Mesenchymal stem cell (in vitro differentiated cells and primary cell): ENCODE measurements at regions not wholly inside any gene's neighbourhood (a gene's known extent, or its start where the extent isn't known, plus 50 kb on each side); places are given as distances from the start of the nearest gene placed in this dataset.
A peak's percentile ranks its signal among the peaks of the same experiment; 100 is the strongest.

Source experiments
- DNase-seq: peaks from one replicate; pipeline ENCODE4 v3.0.0-alpha.2; 2013
- H2AFZ ChIP-seq: one replicate; pipeline ENCODE4 v1.6.1; 2013; ENCODE audit warnings: low read depth, mild to moderate bottlenecking, control low read depth, inconsistent platforms, low read length, moderate library complexity
- H2AK5ac ChIP-seq: 2 replicates; pipeline ENCODE4 v1.6.1; 2013; ENCODE audit warnings: low read length, moderate library complexity, mild to moderate bottlenecking, inconsistent platforms; ENCODE audit not compliant: severe bottlenecking
- H2BK120ac ChIP-seq: one replicate; pipeline ENCODE4 v1.6.1; 2013; ENCODE audit warnings: low read depth, mild to moderate bottlenecking, inconsistent platforms, low read length, moderate library complexity
- H2BK12ac ChIP-seq, 2 experiments: one replicate each; pipeline ENCODE4 v1.6.1; 2013; ENCODE audit warnings: inconsistent platforms in 2 of 2, low read length in 2 of 2, mild to moderate bottlenecking in 2 of 2, moderate library complexity in 2 of 2, control low read depth in 1 of 2
- H2BK15ac ChIP-seq: one replicate; pipeline ENCODE4 v1.6.1; 2013; ENCODE audit warnings: mild to moderate bottlenecking, low read depth, inconsistent platforms; ENCODE audit not compliant: poor library complexity, severe bottlenecking
- H2BK5ac ChIP-seq: 2 replicates; pipeline ENCODE4 v1.6.1; 2013; ENCODE audit warnings: low read depth, mild to moderate bottlenecking, low read length, control low read depth, inconsistent platforms; ENCODE audit not compliant: poor library complexity, severe bottlenecking
- H3K14ac ChIP-seq, 2 experiments: one replicate each; pipeline ENCODE4 v1.6.1; 2013; ENCODE audit warnings: inconsistent platforms in 2 of 2, low read length in 2 of 2, control low read depth in 1 of 2, mild to moderate bottlenecking in 1 of 2, moderate library complexity in 1 of 2
- H3K18ac ChIP-seq, 2 experiments: one replicate each; pipeline ENCODE4 v1.6.1; 2013; ENCODE audit warnings: inconsistent platforms in 2 of 2, low read length in 2 of 2, control low read depth in 1 of 2, low read depth in 1 of 2, mild to moderate bottlenecking in 1 of 2
- H3K23ac ChIP-seq, 2 experiments: one replicate each; pipeline ENCODE4 v1.6.1; 2013; ENCODE audit warnings: inconsistent platforms in 2 of 2, low read length in 2 of 2, mild to moderate bottlenecking in 2 of 2, moderate library complexity in 2 of 2, control low read depth in 1 of 2
- H3K27ac ChIP-seq: 2 replicates; pipeline ENCODE4 v1.5.1; 2013; ENCODE audit warnings: mild to moderate bottlenecking, moderate library complexity, low read length, control low read depth, inconsistent platforms; ENCODE audit not compliant: poor library complexity, severe bottlenecking
- H3K27me3 ChIP-seq, 2 experiments: 2 replicates each; pipeline versions ENCODE4 v1.6.1 to v1.7.0; 2013; ENCODE audit warnings: low read length in 2 of 2, mild to moderate bottlenecking in 2 of 2, moderate library complexity in 2 of 2, control low read depth in 1 of 2, inconsistent platforms in 1 of 2; ENCODE audit not compliant: control insufficient read depth in 1 of 2, insufficient read depth in 1 of 2
- H3K36me3 ChIP-seq, 2 experiments: 2 replicates each; pipeline versions ENCODE4 v1.6.1 to v1.7.0; 2013; ENCODE audit warnings: low read length in 2 of 2, control low read depth in 1 of 2, inconsistent platforms in 1 of 2, low read depth in 1 of 2, mild to moderate bottlenecking in 1 of 2; ENCODE audit not compliant: insufficient read depth in 2 of 2, control insufficient read depth in 1 of 2
- H3K4ac ChIP-seq, 2 experiments: one replicate each; pipeline ENCODE4 v1.6.1; 2013; ENCODE audit warnings: inconsistent platforms in 2 of 2, low read length in 2 of 2, mild to moderate bottlenecking in 2 of 2, moderate library complexity in 2 of 2, control low read depth in 1 of 2, low read depth in 1 of 2
- H3K4me1 ChIP-seq: 2 replicates; pipeline ENCODE4 v1.6.1; 2013; ENCODE audit warnings: low read depth, low read length, control low read depth; ENCODE audit not compliant: control insufficient read depth, insufficient read depth
- H3K4me2 ChIP-seq: 2 replicates; pipeline ENCODE4 v1.6.1; 2013; ENCODE audit warnings: low read length, mild to moderate bottlenecking, inconsistent platforms; ENCODE audit not compliant: poor library complexity, severe bottlenecking
- H3K4me3 ChIP-seq, 2 experiments: 2 replicates each; pipeline versions ENCODE4 v1.5.1 to v1.7.0; 2013; ENCODE audit warnings: low read length in 2 of 2, mild to moderate bottlenecking in 2 of 2, control low read depth in 1 of 2, low read depth in 1 of 2; ENCODE audit not compliant: insufficient read depth in 1 of 2
- H3K79me1 ChIP-seq: replicated peaks from 2 replicates; pipeline ENCODE4 v1.6.1; 2013; ENCODE audit warnings: mild to moderate bottlenecking, control low read depth, low read length, inconsistent platforms; ENCODE audit not compliant: poor library complexity, severe bottlenecking
- H3K9ac ChIP-seq: 2 replicates; pipeline ENCODE4 v1.7.0; 2013; ENCODE audit warnings: mild to moderate bottlenecking, low read length, moderate library complexity
- H3K9me3 ChIP-seq: 2 replicates; pipeline ENCODE4 v1.7.0; 2013; ENCODE audit warnings: mild to moderate bottlenecking, low read length; ENCODE audit not compliant: control insufficient read depth
- H4K8ac ChIP-seq: one replicate; pipeline ENCODE4 v1.6.1; 2013; ENCODE audit warnings: inconsistent platforms, mild to moderate bottlenecking, low read length, moderate library complexity
- H4K91ac ChIP-seq: one replicate; pipeline ENCODE4 v1.6.1; 2013; ENCODE audit warnings: mild to moderate bottlenecking, low read length, inconsistent platforms
- WGBS: methylation state at CpG from one replicate; pipeline ENCODE4 v1.1.7; 2013; ENCODE audit warnings: mixed read lengths; 5-methylcytosine and 5-hydroxymethylcytosine counted together

DNA sequence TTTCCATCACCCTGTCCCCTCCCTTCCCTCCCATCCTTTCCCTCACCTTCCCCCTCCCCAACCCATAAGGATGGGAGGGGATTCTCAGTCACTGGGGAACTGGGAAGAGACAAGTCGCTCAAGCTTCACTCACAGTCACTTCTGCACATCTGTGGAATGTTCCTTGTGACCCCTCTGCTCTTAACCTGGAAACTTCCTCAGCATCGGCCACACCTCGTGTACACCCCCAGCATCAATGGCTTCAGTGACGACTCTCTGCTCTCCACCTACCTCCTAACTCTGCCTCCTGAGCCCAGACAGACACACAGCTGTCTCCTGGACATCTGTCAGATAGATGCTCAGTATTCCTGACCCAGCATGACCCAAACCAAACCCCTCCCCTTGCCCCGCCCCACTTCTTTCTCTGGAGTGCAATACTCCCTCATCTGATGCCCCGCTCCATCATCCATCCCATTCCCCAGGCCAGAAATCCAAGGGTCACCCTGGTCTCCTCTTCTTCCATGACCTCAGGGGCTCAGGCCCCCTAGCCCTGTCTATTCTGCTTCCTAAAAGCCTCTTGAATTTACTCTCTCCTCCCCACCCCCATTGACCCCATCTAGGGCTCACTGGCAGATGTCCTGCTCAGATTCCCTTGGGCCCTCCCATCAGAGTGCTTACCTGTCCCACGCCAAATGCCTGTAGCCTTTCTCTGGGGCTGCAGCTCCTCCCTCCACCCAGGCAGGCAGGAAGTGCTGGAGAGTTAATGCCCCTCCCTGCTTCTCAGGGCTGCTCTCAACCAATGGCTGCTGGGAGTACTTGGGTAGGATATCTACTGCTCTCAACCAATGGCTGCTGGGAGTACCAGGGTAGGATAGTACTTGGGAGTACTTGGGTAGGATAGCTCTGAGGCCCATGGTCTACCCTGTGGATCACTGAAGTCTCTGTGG lies 83.1 kb upstream of the CSF3R start:
- Histone ChIP-seq H2BK12ac (no peak overlapping the region), H3K9me3 (no peaks in the 10 kb centered on the region), H2BK5ac (no peak overlapping the region), H3K4me1 (no peaks in the 10 kb centered on the region), H3K4ac (no peak overlapping the region), H3K79me1 (no peaks in the 10 kb centered on the region), H3K27me3 (peaks cover 4 to 47% of the 10 kb centered on the region in 2 experiments), H3K9ac (no peak overlapping the region), H2BK15ac (no peak overlapping the region), H2BK120ac (no peak overlapping the region), H3K27ac (no peak overlapping the region), H4K8ac (no peak overlapping the region), H2AFZ (no peak overlapping the region), H3K4me2 (no peak overlapping the region), H3K4me3 (no peak overlapping the region), H3K18ac (no peak overlapping the region), H4K91ac (no peak overlapping the region), H2AK5ac (no peak overlapping the region), H3K14ac (no peak overlapping the region), H3K23ac (no peak overlapping the region), H3K36me3 (no peaks in the 10 kb centered on the region)
- 77% methylated on average over 7 of the region's 7 CpGs for WGBS
- DNase-seq = no peak

DNA sequence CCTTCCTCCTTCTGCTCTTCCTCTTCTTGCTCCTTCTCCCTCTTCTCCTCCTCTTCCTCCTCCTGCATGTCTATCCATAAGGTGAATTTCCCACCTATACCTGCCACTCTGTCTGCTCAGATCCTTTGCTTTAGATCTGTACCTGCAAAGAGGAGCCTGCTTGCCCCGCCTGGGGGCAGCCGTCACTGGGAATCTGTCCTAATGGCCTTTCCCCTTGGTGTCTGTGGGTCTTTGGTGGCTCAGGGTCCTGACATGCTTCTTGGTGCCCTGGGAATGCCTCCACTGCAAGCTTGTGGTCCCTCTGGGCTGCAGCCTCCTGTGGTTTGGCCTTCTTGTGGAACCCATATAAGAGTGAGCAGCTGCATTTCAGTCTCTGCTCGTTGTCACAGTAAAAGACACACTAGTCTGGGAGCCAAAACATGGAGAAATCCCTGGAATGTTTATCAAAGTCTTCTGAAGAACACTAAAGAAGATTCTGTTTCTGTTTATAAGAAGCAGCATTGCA lies 79.5 kb upstream of the CSF3R start:
- Histone ChIP-seq H3K4me1 (peaks cover 2% of the 10 kb centered on the region), H3K9ac (no peak overlapping the region), H2BK15ac (no peak overlapping the region), H3K27me3 (peaks cover 4 to 52% of the 10 kb centered on the region in 2 experiments), H3K14ac (no peak overlapping the region), H2BK12ac (no peak overlapping the region), H2AK5ac (no peak overlapping the region), H3K36me3 (no peaks in the 10 kb centered on the region), H3K18ac (no peak overlapping the region), H3K9me3 (no peaks in the 10 kb centered on the region), H2BK5ac (no peak overlapping the region), H2AFZ (no peak overlapping the region), H2BK120ac (no peak overlapping the region), H3K4me2 (no peak overlapping the region), H3K4me3 (no peak overlapping the region), H4K91ac (no peak overlapping the region), H3K79me1 (no peaks in the 10 kb centered on the region), H3K27ac (no peak overlapping the region), H3K23ac (no peak overlapping the region), H4K8ac (no peak overlapping the region), H3K4ac (no peak overlapping the region)
- DNase-seq = no peak
- WGBS = 81% methylated on average over 3 of the region's 3 CpGs

DNA sequence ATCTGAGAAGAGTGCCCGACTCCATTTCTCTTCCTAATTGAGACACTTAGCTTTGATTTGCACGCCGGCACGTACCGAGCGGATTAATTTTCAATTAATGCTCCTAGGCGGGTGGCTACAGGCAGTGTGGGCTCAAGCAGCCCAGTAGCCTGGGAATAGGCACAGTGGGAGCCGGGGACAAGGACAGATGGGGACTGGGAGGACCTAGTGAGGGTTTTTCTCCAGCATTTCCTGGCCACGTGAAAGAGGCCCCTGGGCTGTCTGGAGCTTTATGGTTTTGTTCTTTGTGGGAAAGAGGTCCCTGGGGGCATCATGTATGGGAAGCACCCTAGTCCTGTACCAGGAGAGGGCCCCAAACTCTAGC lies 78.6 kb upstream of the CSF3R start:
- Histone ChIP-seq H3K4ac (no peak overlapping the region), H3K4me2 (no peak overlapping the region), H2AFZ (no peak overlapping the region), H4K91ac (no peak overlapping the region), H4K8ac (no peak overlapping the region), H3K79me1 (no peaks in the 10 kb centered on the region), H2BK5ac (no peak overlapping the region), H3K4me1 (peaks cover 2% of the 10 kb centered on the region), H3K14ac (no peak overlapping the region), H3K23ac (no peak overlapping the region), H3K18ac (no peak overlapping the region), H2BK12ac (no peak overlapping the region), H3K27me3 (peaks cover 4 to 53% of the 10 kb centered on the region in 2 experiments), H3K27ac (no peak overlapping the region), H2BK15ac (no peak overlapping the region), H2AK5ac (no peak overlapping the region), H3K9ac (no peak overlapping the region), H3K4me3 (no peak overlapping the region), H3K9me3 (no peaks in the 10 kb centered on the region), H2BK120ac (no peak overlapping the region), H3K36me3 (no peaks in the 10 kb centered on the region)
- DNase-seq = no peak
- WGBS = 83% methylated on average over 9 of the region's 9 CpGs

DNA sequence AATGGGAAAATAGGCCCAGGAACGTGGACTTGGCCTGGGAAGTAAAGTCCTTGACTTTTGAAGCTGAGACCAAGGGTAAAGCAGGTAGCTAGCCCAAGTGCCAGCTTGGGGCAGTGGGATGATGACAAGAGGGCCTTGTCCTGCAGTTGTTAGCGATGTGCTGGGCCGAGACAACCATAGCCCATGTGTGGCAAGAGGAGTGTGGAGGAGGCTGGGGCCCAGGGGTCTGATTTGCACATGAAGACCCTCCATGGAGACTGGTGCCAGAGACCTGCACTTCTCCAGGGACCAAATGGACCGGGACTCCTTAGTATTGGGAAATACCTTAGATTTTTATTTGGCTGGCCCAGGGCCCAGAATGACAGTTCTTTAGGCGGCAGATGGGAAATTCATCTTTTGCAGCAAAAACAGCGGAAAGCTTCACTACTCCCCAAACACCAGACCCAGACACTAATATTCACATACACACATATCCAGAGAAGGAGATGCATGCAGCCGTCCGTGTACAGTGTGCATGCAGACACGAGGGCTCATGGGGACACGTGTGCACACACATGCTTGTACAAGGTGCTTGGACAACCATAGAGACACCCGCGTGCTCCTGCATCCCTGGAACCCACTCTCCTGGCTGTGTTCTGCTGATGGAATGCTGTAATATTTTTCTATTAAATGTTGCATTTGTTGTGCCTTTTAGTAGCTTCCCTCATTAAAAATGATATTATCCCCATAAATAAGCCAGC lies 78.1 kb upstream of the CSF3R start:
- Histone ChIP-seq H3K4me2 (no peak overlapping the region), H3K23ac (no peak overlapping the region), H3K18ac (no peak overlapping the region), H4K8ac (no peak overlapping the region), H3K27ac (no peak overlapping the region), H3K36me3 (no peaks in the 10 kb centered on the region), H2BK15ac (no peak overlapping the region), H4K91ac (peak overlapping the region; percentile 16), H3K4me3 (no peak overlapping the region), H3K14ac (no peak overlapping the region), H3K4me1 (peaks cover 2% of the 10 kb centered on the region), H3K27me3 (peaks cover 4 to 57% of the 10 kb centered on the region in 2 experiments), H3K9me3 (no peaks in the 10 kb centered on the region), H2BK12ac (no peak overlapping the region), H2BK120ac (no peak overlapping the region), H2BK5ac (no peak overlapping the region), H3K79me1 (no peaks in the 10 kb centered on the region), H2AK5ac (no peak overlapping the region), H2AFZ (no peak overlapping the region), H3K4ac (no peak overlapping the region), H3K9ac (no peak overlapping the region)
- no peak for DNase-seq
- 77% methylated on average over 10 of the region's 12 CpGs for WGBS
